Progenitor cell of endocrine pancreas (in vitro differentiated cells): ENCODE measurements at regions not wholly inside any gene's neighbourhood (a gene's known extent, or its start where the extent isn't known, plus 50 kb on each side); places are given as distances from the start of the nearest gene placed in this dataset.

ENCODE experiments used
- DNase-seq: peaks from one replicate; pipeline ENCODE4 v3.0.0; 2021; ENCODE audit warnings: low spot score; ENCODE audit not compliant: unreplicated experiment
- H3K27ac Mint-ChIP-seq: 2 replicates; pipeline ENCODE4 v1.8.0; 2021; ENCODE audit warnings: mild to moderate bottlenecking, moderate library complexity, mixed read lengths
- H3K27me3 Mint-ChIP-seq: 2 replicates; pipeline ENCODE4 v1.8.0; 2021; ENCODE audit warnings: mixed read lengths
- H3K36me3 Mint-ChIP-seq: 2 replicates; pipeline ENCODE4 v1.8.0; 2022; ENCODE audit warnings: mixed read lengths; ENCODE audit not compliant: insufficient read depth
- H3K4me1 Mint-ChIP-seq: 2 replicates; pipeline ENCODE4 v1.8.0; 2021; ENCODE audit warnings: low read depth, mixed read lengths
- H3K4me3 Mint-ChIP-seq: 2 replicates; pipeline ENCODE4 v1.8.0; 2021; ENCODE audit warnings: low read depth, mild to moderate bottlenecking, moderate library complexity, mixed read lengths
- H3K9me3 Mint-ChIP-seq: 2 replicates; pipeline ENCODE4 v1.8.0; 2021; ENCODE audit warnings: low read depth, mixed read lengths
- CTCF ChIP-seq: fragments of 200-600 bp; sonication (generic); IDR thresholded peaks from one replicate; pipeline ENCODE4 v1.5.0; 2021; ENCODE audit warnings: antibody characterized with exemption, mild to moderate bottlenecking; ENCODE audit not compliant: unreplicated experiment

DNA sequence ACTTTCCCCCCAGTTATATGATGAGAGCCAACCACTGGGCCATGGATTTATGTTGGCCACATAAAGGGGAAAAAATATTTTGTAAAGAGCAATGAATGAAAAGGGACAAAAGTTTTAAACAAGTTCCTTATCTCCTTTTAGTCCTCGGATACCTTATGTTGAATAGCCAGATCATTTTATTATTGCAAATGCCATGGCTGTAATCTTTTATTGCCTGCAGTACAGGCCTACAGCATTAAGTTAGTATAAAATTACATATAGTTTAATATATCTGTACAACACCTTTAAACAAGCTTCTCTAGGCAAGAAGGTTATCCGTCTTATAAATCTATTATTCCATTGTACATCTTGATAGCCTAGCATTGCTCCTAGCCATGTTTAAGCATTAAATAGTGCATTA is 93.9 kb upstream of the SLC35B3 start:
- Mint-ChIP-seq H3K27me3 (peaks cover 5% of the 10 kb centered on the region), H3K27ac (no peak overlapping the region), H3K9me3 (no peaks in the 10 kb centered on the region), H3K36me3 (no peaks in the 10 kb centered on the region), H3K4me1 (peaks cover 12% of the 10 kb centered on the region), H3K4me3 (no peak overlapping the region)
- TF ChIP-seq CTCF: no peak
- no peak for DNase-seq

DNA sequence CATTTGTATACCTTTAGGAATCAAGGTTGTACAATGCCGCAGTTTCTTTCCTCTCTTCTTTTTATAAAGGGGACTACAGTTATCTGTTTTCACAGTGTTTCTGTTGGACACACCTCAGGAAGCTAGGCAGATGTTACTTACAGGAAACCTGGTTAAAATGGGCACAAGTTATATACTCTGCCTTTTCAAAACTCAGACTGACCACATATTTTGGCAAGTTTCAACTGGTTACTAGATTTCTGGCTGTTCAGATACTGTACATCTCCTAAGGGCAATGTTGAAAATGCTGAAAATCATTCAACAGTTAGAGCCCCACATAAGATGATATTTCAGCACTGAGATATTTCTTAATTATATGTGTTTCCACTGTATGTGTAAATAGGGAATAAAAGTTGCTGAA is 92.5 kb upstream of the SLC35B3 start:
- H3K36me3 Mint-ChIP-seq: no peaks in the 10 kb centered on the region
- no peak for DNase-seq
- peaks cover 12% of the 10 kb centered on the region for H3K4me1 Mint-ChIP-seq
- H3K27me3 Mint-ChIP-seq: peaks cover 5% of the 10 kb centered on the region
- no peak overlapping the region for H3K27ac Mint-ChIP-seq
- no peak for TF ChIP-seq CTCF
- H3K4me3 Mint-ChIP-seq: no peak overlapping the region
- H3K9me3 Mint-ChIP-seq: no peaks in the 10 kb centered on the region

DNA sequence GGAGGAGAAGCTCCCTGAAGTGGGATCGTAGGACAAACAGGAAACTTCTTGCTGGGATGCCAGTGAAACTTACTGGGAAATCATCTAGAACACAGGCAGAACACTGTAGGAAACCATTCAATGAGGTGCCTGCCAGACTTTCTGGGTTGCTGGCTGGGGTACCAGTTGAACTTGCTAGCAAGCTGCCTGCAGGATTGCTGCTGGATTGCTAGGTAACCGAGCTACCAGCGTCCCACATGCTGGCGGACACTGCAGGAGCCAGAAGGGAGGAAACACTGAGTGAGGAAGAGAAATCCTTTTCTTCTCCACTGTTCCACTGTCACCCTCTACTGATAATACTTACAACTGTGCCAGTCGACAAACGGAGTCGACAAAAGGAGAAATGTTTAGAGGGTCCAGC is 91.3 kb upstream of the SLC35B3 start:
- Mint-ChIP-seq H3K9me3 (peaks cover 7% of the 10 kb centered on the region), H3K4me1 (peaks cover 5% of the 10 kb centered on the region), H3K27me3 (peaks cover 5% of the 10 kb centered on the region), H3K4me3 (no peak overlapping the region), H3K27ac (no peak overlapping the region), H3K36me3 (no peaks in the 10 kb centered on the region)
- no peak for DNase-seq
- no peak for TF ChIP-seq CTCF

- TF ChIP-seq CTCF: no peak
- Mint-ChIP-seq H3K27me3 (peaks cover 5% of the 10 kb centered on the region), H3K4me1 (peaks cover 2% of the 10 kb centered on the region), H3K27ac (no peak overlapping the region), H3K36me3 (no peaks in the 10 kb centered on the region), H3K9me3 (peaks cover 9% of the 10 kb centered on the region), H3K4me3 (no peak overlapping the region)
- no peak for DNase-seq
Observed at GRCh38 chr6:8525370-8525769, 90.0 kb upstream of the SLC35B3 start.

- Mint-ChIP-seq H3K36me3 (no peaks in the 10 kb centered on the region), H3K27me3 (no peaks in the 10 kb centered on the region), H3K4me1 (peaks cover 3% of the 10 kb centered on the region), H3K27ac (no peak overlapping the region), H3K9me3 (no peaks in the 10 kb centered on the region), H3K4me3 (no peak overlapping the region)
- no peak for TF ChIP-seq CTCF
- no peak for DNase-seq
Observed at GRCh38 chr6:8513174-8513573, 77.8 kb upstream of the SLC35B3 start.
